ENCODE measurements at regions not wholly inside any gene's neighbourhood (a gene's known extent, or its start where the extent isn't known, plus 50 kb on each side); places are given as distances from the start of the nearest gene placed in this dataset.

GRCh38 chr11:11735586-11735985, 106.2 kb upstream of the USP47 start:
- TF ChIP-seq CTCF (IDR thresholded peaks at IDR 0.05; ENCODE audit: low read depth, low read length) (no peak), POLR2A (IDR thresholded peaks at IDR 0.05; ENCODE audit: extremely low read depth, insufficient read length) (no peak), MYC (IDR thresholded peaks at IDR 0.05; ENCODE audit: low read depth, low read length) (no peak)
